ENCODE measurements at regions not wholly inside any gene's neighbourhood (a gene's known extent, or its start where the extent isn't known, plus 50 kb on each side); places are given as distances from the start of the nearest gene placed in this dataset.

- intact Hi-C loops (cut with DNase I), result no loop called here
- DNase-seq (ENCODE audit: low spot score), result no peak
Measured at GRCh38 chr12:123100882-123101281, 50.0 kb downstream of the PITPNM2 start.

DNA sequence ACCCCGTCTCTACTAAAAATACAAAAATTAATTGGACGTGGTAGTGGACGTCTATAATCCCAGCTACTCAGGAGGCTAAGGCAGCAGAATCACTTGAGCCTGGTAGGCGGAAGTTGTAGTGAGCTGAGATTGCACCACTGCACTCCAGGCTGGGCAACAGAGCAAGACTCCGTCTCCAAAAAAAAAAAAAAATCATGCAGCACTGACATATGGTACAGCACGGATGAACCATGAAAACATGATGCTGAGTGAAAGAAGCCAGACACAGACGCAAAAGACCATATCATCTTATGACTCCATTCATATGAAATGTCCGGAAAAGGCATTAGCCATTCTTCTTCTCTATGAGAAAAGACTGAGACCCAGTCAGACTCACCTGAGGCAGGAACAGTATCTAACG is 50.4 kb downstream of the PITPNM2 start:
- DNase-seq (ENCODE audit: low spot score), result no peak
- intact Hi-C loops (cut with DNase I), result no loop called here

DNA sequence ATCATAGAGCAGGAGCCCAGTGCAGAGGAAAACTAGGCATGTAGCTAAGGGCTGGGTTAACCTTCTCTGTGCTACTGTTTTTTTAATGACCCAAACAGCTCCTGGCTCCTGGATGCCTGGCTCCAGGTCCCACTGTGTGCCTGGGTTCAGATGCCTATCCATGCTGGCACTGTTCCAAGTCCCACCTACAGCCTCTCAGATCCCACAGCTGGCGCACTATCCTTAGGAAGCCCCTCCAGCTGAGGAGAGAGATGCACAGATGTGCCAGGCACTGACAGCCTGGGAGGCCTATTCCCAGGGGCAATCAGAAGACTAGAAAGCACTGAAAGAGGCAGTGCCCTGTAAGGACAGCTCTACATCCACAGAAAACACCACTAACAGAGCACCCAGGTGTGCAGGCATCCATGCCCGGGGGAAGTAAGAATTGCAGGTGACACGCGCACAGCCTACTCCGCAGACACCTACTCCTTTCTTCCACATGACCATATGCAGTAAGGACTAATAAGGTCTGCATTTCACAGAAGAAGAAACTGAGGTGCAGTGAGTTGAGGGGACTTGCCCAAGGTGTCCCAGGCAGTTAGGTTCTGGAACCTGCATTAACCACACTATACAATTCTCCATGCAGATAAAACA is 51.2 kb downstream of the PITPNM2 start:
- intact Hi-C loops (cut with DNase I), result no loop called here
- DNase-seq (ENCODE audit: low spot score), result no peak

- intact Hi-C loops (cut with DNase I), result no loop called here
Measured at GRCh38 chr12:123098780-123099179, 52.1 kb downstream of the PITPNM2 start.

DNA sequence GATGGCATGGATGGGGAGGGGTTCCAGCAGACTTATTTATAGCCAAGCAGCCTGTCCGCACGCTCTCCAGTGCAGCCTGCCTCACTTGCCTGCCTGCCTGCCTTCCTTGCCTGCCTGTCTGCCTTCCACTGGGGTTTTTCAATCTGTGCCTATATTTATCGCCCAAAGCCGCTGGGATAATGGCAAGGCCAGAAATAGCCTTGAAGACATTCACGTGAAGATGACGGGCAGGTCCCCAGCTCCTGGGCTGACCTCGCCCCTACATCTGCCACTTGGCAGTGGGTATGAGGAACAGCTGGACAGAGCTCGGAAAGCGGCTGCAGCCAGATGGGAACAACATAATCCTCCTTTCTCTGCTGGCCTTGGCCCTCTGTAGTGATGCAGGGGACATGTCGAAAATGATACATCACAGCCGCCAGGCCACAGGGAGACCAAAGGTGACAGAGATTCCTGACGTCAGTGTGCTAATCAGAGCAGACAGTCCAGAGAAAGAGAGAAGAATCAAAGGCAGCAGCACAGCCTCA is 53.3 kb downstream of the PITPNM2 start:
- intact Hi-C loops (cut with DNase I), result no loop called here
- DNase-seq (ENCODE audit: low spot score), result no peak

More at GRCh38 chr12:123098780-123099179, 52.1 kb downstream of the PITPNM2 start:
- no peak for DNase-seq (ENCODE audit: low spot score)

GRCh38 chr12:123096741-123097140 is 54.1 kb downstream of the PITPNM2 start:
- intact Hi-C loops (cut with DNase I), result no loop called here
- no peak for DNase-seq (ENCODE audit: low spot score)

GRCh38 chr12:123096182-123096581 is 54.7 kb downstream of the PITPNM2 start:
- no peak for DNase-seq (ENCODE audit: low spot score)
- intact Hi-C loops (cut with DNase I), result no loop called here

GRCh38 chr12:123095078-123095881 is 55.6 kb downstream of the PITPNM2 start:
- intact Hi-C loops (cut with DNase I), result no loop called here
- no peak for DNase-seq (ENCODE audit: low spot score)

GRCh38 chr12:123094349-123095077 is 56.4 kb downstream of the PITPNM2 start:
- intact Hi-C loops (cut with DNase I), result no loop called here
- DNase-seq (ENCODE audit: low spot score), result no peak

GRCh38 chr12:123092866-123093265 is 58.0 kb downstream of the PITPNM2 start:
- intact Hi-C loops (cut with DNase I), result no loop called here
- DNase-seq (ENCODE audit: low spot score), result no peak

DNA sequence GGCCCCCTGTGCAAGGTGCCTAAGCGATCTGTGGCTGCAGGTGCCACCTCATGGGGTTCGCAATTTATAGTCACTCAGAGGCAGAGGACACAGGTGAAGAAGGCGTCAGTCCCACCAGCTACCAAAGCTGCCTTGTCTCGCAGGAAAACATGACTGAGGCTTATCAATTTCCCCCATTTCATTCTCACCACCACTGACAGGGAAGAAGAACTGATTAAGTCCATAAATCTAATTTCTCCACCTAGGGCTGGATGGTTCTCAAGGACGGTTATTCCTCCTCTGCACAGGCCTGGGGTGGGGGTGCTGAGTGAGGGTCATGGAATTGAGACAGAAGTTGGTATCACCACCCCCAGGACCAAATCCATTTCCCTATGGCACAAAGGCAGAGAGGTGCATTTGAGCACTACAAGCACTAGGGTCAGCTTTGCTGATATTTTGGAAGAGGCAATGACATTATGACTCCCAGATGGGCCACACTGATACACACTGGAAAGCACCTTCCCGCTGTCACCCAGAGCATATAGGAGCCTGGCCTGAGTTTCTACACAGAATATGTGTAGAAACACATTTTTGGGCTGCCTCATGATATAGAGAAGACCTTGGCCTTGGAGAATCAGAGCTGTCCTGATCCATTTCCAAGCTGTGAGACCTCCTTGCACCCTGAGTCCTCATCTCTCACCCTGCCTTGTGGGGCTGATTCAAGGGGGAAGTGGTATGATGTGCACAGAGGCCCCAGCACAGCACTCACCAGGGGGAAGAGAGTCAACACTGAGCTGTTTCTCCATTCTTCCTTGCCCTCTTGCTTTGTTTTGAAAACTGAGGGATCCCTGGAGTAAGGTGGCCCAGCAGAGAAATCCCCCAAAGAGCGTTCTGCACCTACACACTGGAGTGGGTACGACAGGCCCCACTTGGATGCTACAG is 59.4 kb downstream of the PITPNM2 start:
- intact Hi-C loops (cut with DNase I), result no loop called here
- DNase-seq (ENCODE audit: low spot score), result no peak

DNA sequence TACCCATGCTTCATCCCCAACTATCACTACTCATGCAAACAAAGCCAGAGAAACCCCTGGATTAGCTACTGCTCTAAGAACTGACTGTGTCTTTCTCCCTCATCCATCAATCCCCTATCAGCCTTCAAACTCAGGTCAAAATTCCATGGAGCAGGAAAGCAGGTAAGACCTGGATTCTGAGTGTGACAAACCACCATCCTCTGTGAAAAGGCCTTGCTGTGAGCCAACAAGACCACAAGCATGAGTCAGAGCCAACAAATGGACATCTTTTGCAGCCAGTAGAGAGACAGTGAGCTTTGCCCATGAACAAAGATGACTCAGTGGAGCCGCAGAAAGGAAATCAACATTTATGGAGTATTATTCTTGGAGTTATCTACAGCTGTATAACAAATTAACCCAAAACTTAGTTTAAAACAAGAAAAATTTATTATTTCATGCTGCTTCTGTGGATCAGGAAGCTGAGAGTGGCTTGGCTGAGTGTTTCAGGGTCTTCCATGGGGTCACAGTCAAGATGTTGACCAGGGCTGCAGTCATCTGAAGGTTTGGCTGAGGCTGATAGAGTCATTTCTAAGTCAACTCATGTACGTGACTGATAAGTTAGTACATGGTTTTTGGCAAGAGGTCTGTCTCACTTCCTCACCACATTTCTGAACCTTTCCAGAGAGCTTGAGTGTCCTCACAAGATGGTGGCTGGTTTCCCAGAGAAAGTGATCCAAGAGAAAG is 61.1 kb downstream of the PITPNM2 start:
- intact Hi-C loops (cut with DNase I), result no loop called here
- no peak for DNase-seq (ENCODE audit: low spot score)

- DNase-seq (ENCODE audit: low spot score), result no peak
- intact Hi-C loops (cut with DNase I), result no loop called here
Measured at GRCh38 chr12:123089140-123089539, 61.8 kb downstream of the PITPNM2 start.

DNA sequence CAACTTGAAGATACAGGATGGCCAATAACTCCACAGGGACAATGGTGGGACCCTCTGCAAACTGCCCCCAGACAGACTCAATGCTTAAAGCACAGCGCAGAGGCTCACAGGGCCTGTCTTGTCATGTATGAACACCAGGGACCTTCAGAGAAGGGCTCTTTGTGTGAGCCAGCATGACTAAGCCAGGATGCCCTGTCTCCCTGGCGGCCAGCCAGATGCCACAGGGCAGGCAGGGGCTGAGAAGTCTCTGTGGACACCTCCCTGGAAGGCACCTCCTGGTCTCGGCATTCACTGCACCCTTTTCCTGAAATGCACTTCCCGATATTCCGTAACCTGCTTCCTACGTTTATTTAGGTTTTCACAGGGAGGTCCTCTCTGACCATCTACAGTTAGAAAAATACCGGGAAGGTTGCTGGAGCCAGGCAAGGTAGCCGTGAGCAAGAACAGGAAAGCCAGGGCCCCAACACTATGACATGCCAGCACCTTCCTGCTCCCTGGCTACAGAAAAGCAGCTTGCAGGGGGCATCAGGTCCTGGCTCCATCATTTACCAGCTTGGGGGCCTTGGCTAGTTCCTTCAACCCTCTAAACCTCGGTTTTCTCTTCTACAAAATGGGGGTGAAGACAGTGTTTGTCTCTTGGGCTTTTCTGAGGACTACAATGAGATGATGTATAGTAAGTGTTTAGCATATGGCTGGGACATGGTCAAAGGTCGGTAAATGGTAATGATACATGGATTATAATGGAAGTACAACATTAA is 65.0 kb downstream of the PITPNM2 start:
- intact Hi-C loops (cut with DNase I), result no loop called here
- DNase-seq (ENCODE audit: low spot score), result no peak

DNA sequence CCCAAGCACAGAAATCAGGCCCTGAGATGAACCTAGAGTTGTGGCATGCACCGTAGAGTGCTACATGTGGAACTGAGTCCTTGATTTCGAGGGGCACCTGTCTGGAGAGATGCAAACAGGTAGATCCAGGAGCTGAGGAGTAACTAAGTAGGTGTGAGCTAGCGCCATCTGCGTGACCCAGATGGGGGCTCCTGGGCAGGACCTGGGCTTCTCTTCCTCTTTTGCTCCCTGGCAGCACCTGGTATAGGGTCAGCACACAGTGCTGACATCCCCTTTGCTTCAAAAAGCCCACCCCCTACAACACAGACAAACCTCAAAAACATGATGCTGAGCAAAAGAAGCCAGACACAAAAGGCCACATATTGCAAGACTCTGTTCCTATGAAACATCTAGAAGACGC is 65.8 kb downstream of the PITPNM2 start:
- intact Hi-C loops (cut with DNase I), result no loop called here
- DNase-seq (ENCODE audit: low spot score), result no peak

DNA sequence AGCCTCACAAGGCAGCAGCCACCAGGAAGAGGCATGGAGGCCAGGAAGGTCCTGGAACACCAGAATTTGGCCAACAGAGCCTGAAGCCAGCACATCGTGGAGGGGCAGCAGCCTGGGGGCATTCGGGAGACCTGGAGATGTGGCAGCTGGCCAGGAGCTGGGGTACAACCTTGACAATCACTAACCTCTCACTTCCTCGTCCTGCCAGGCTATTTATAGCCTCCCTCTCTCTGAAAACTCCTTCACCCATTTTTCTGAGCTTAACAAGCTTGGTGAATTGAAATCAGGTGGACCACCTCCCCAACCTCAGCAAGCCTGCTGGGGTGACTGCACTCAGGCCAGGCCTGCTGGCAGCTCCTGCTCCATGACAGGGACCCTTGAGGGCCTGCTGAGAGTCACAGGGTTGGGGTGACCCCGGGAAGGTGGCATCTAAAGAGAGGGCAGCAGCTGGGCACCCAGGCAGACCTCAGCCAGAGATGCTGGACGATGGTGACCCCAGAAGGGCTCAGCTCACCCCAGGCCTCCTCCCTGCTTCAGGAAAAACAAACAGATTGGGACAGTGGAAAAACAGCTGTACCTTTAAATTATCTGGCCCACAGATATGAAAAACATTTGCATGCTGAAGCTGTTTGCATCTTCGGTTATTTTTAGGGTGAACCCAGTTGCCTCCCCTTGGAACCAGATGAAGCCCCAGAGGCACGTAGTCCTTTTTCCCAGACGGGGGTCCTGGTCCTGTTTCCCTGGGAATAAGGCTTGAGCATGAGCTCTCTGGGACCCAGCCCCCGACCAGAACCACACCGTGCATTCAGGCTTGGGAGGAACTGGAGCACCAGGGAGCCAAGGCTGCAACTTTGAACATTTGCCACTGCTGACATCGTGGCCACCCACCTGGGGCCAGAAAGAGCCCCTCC is 67.0 kb downstream of the PITPNM2 start:
- intact Hi-C loops (cut with DNase I), result no loop called here

GRCh38 chr12:123080634-123081033 is 70.3 kb downstream of the PITPNM2 start:
- intact Hi-C loops (cut with DNase I), result no loop called here
- no peak for DNase-seq (ENCODE audit: low spot score)

More for the DNA sequence above, 67.0 kb downstream of the PITPNM2 start:
- no peak for DNase-seq (ENCODE audit: low spot score)

Measured in posterior vena cava (tissue), 2 donors.